ENCODE measurements at regions not wholly inside any gene's neighbourhood (a gene's known extent, or its start where the extent isn't known, plus 50 kb on each side); places are given as distances from the start of the nearest gene placed in this dataset.

DNA sequence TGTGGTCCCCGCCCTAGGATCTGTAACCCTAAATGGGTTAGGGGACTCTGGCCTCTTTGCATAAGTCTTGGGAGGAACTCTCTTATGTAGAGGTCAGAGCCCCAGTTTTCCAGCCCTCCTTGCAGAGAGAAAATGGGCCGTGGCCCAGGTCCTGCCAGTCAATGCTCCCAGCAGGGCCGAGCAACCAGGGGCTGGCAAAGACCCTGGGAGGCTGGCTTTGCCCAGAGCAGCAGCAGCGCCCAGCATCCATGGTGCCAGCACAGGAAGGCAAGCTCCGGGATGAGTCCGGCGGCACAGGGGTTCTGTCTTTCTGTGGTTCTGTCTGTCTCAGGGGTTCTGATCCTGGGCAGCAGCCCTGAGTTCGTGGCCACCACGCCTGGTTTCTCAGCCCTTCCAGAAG, 684.8 kb downstream of the BRD1 start:
- DNase-seq (ENCODE audit: low read depth in 3 of 3), result no peak

DNA sequence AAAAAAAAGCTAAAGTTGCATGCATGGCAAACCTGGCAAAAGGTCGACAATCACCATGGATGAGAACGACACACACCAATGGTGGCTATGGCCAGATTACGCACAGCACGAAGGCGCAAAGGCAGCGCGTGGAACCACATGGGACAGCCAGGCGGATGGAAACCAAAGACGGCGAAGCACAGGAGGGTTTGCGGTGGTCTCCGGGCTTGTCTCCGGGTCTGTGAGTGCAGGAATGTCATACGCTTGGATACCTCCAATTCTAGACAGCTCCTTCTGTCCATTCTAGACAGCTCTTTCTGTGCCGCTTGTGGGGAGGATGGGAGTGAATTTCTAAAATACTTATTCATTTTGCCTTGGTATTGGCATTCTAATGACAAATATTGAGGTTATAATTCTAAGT, 685.4 kb downstream of the BRD1 start:
- no peak for DNase-seq (ENCODE audit: low read depth in 3 of 3)

- DNase-seq (ENCODE audit: low read depth in 3 of 3), result no peak
Measured at GRCh38 chr22:49141761-49142160, 685.9 kb downstream of the BRD1 start.

DNA sequence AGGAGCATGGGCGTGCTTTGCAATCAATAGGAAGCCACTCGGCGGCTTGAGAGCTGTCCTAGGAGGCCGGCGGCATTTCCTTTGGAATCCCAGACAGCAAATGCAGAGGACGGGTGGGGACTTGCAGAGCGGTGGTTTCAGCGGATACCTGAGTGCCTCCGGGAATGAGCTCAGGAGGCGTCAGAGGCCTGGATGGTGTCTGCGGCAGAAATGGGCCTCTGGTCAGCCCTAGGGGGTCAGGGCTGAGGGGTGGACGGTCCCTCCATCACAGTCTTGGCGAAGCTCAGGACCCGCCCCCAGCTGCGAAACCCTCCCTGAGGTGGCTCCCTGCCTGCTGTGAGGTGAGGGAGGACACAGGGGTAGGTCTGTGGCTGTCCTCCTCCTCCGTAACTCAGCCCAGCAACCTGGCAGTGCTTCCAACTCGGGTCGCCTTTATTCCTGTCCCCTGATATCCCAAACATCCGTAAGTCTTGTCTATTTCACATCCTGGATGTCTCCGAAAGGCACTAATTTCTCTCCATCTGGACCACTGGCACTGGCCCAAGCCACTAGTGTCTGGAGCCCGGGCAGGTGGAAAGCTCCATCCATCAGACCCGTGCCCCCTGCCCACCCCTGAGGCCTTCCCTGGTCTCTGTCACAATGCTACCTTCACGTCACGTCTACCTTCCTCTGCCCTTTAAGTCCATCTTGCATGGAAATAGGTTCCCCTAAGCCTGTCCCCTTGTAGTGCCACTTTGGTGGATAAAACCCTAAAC, 686.6 kb downstream of the BRD1 start:
- DNase-seq (ENCODE audit: low read depth in 3 of 3), result no peak

DNA sequence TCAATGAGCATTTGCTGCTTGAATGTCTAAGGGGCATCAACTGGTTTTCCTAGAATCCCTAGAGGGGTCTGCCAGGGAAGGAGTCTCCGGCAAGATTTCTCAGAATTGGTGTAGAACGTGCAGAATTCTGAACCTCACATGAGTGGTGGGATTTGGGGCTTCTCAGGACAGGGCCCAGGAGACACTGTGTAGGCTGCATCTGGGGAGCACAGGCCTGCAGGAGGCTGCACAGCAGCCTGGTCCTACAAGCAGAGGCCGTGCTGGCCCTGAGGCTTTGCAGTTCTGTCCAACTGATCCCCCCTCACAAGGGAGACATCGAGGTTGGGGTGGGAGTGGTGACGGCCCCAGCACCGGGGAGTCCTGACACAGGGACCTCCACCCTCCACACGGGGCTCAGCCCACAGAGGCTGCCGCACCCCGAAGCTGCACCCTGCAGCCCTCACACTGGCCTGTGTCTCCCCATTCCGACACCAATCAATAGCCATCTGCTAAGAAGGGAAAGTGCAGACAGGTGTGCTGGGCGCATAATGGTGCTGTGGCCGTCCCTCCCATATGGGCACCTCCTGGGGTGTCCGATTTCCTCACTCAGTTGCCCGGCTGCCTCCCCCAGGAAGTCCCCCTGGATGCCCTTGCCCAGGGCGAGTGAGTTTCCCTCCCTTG, 688.1 kb downstream of the BRD1 start:
- DNase-seq (ENCODE audit: low read depth in 3 of 3), result no peak

DNA sequence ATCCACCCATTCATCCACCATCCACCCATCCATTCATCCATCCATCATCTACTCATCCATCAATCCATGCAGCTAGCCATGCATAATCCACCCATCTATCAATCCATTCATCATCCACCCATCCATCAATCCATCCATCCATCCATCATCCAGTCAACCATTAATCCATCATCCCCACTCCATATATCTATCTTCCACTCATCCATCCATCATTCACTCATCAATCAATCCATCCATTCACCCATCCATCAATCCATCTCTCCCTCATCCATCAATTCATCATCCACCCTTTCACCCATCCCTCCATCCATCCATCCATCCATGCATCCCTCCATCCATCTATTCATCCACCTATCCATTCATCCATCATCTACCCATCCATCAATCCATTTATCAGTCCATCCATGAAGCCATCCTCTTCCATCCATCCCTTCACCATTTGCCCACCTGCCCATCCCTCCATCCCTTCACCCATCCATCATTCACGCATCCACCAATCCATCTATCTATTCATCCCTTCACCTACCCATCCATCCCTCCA, 689.4 kb downstream of the BRD1 start:
- no peak for DNase-seq (ENCODE audit: low read depth in 3 of 3)

- no peak for DNase-seq (ENCODE audit: low read depth in 3 of 3)
Measured at GRCh38 chr22:49137206-49137840, 690.4 kb downstream of the BRD1 start.

DNA sequence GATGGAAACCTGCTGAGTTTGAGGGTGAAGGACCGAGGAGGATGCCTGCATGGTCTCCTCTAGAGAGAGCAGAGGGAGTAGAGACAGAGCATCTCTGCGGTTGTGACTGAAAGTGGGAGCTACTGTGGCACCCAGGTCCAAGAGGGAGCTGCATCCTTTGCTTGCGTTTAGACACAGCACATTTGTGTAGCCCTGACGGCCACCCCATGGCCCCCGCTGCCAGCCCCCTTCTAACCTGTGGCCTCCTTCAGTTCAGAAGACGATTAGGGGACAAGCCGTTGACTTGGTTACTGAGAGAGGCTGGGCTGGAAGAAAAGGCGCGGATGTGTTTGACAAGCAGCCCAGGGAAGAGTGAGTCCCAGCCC, 690.9 kb downstream of the BRD1 start:
- no peak for DNase-seq (ENCODE audit: low read depth in 3 of 3)

DNA sequence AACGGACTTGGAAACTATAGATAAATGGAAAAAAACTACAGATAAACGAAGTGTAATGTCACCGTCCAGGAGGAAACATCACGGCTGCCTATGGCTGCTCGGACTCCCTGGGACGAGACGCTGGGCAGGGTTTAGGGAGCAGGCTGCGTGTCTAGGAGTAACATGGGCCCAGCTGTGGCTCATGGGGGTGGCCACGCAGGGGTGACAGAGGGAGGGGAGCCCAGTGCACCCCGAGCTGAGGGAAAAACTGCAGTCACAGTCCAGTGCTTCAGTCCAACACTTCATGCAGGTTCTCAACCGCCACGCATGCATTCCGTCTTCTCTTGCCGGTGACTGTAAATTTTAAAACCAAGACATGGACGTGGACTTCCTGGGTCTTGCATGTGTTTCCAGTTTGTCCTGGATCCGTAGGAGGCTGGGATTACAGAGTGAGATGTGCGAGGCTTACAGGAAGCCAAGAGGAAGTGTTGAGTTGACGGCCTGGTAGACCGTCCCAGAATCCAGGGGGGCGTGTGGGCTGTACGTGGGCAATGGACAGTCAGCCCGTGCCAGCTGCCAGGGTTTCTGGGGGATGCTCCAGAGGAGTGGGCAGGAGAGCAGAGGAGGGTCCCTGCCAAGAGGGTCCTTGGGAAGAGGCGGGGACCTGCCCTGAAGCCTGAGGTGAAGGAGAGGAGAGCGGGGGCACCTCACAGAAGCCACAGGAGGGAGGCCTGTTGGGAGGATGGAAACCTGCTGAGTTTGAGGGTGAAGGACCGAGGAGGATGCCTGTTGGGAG, 691.4 kb downstream of the BRD1 start:
- DNase-seq (ENCODE audit: low read depth in 3 of 3), result no peak

- no peak for DNase-seq (ENCODE audit: low read depth in 3 of 3)
Measured at GRCh38 chr22:49134076-49134475, 693.6 kb downstream of the BRD1 start.

DNA sequence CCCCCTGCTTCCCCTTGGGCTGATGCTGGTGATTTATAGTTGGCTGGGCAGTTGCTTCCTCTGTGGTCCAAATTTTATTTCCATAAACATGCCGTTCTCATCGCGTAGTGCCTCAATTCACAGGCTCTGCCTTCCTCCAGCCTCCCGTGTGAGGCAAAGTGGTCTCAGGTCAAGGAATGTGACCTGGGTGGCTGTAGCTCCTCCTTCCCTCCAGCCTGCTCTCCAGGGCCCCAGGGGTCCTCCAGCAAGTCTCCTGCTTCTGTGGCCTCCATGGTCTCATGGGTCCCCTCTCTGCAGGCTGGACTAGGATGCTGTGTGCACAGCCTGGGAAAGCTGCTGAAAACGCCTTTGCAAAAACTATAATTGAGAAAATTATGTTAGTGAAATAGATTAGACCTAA, 694.1 kb downstream of the BRD1 start:
- DNase-seq (ENCODE audit: low read depth in 3 of 3), result no peak

- no peak for DNase-seq (ENCODE audit: low read depth in 3 of 3)
Measured at GRCh38 chr22:49132009-49132408, 695.7 kb downstream of the BRD1 start.

DNA sequence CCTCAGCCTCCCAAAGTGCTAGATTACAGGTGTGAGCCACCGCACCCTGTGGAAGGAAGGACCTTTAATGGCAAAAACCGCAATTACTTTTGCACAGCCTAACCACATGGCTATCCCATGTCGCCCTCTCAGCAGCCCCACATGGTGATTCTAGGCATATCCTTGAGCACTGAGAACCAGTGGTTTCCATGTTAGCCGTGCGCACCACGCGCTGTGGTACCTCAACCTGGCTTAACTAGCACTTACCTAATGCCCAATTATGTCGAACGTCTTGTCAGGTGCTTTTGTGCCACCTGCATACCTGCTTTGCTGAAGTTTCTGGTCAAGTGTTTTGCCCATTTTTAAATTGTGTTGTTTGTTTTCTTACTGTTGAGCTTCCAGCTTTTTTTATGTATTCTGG, 697.9 kb downstream of the BRD1 start:
- no peak for DNase-seq (ENCODE audit: low read depth in 3 of 3)

- DNase-seq (ENCODE audit: low read depth in 3 of 3), result no peak
Measured at GRCh38 chr22:49128874-49129273, 698.8 kb downstream of the BRD1 start.

GRCh38 chr22:49124608-49125007, 703.1 kb downstream of the BRD1 start:
- DNase-seq (ENCODE audit: low read depth in 3 of 3), result no peak

DNA sequence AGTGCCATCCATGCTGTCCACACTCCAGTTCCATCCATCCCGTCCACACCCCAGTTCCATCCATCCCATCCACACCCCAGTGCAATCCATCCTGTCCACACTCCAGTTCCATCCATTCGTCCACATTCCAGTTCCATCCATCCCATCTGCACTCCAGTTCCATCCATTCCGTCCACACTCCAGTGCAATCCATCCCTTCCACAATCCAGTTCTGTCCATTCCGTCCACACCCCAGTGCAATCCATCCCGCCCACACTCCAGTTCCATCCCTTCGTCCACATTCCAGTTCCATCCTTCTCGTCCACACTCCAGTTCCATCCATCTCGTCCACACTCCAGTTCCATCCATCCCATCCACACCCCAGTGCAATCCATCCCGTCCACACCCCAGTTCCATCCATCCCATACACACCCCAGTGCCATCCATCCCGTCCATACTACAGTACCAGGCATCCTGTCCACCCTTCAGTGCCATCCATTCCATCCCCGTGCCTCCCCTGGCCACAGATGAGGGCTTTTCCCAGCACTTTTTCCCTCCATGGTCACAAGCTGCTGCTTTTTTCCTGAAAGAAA, 704.0 kb downstream of the BRD1 start:
- DNase-seq (ENCODE audit: low read depth in 3 of 3), result no peak

GRCh38 chr22:49119551-49119952, 708.1 kb downstream of the BRD1 start:
- DNase-seq (ENCODE audit: low read depth in 3 of 3), result no peak

GRCh38 chr22:49118065-49118464, 709.6 kb downstream of the BRD1 start:
- DNase-seq (ENCODE audit: low read depth in 3 of 3), result no peak

GRCh38 chr22:49117486-49117885, 710.2 kb downstream of the BRD1 start:
- no peak for DNase-seq (ENCODE audit: low read depth in 3 of 3)

DNA sequence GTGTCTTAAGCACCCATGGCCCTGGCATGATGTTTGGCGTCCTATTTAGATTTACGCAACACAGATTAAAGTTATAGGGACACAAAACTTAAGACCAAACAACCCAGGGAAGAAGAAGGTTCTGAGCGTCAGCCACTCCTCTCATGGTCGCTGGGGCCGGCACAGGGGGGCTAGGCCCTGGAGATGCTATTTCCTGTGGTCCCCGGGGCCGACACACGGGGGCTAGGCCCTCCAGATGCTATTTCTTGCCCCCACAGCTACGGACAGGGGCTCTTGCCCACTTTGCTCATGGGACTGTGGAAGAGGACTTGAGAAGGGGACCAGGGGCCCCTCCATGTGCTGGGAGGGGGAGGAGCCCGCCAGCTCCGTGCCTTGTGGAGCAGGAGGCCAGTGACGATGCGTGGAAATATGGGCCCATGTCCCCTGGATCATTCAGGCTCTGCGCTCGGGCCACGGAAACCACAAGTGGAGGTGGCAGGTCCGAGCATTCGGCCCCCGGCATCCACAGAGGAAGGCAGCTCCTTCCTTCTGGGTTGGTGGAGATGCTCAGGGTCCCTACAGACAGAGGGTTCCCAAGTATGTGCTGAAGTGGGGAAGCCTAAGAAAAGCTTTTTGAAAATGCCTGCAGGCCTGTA, 711.1 kb downstream of the BRD1 start:
- no peak for DNase-seq (ENCODE audit: low read depth in 3 of 3)

DNA sequence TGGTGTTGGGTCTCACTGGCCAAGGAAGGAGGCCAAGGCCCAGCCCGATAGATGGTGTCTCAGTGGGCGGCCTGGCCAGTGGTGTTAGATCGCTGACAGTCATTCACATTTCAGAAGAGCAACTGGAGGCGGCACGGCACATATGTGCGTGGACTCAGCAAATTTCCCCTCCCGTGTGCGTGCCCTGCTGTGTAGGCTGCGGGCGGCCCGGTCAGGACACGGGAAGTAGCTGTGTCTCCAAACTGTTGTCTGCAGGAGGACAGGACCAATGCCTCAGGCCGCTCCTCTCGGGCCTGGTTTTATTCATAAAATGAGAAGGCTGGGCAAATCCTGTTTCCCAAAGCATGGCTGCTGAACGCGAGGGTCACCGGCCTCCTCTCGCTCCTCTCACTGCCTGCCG, 711.7 kb downstream of the BRD1 start:
- DNase-seq (ENCODE audit: low read depth in 3 of 3), result no peak
